Astrocyte (in vitro differentiated cells and primary cell): ENCODE measurements at regions not wholly inside any gene's neighbourhood (a gene's known extent, or its start where the extent isn't known, plus 50 kb on each side); places are given as distances from the start of the nearest gene placed in this dataset.

Source experiments
- DNase-seq: peaks from one replicate; pipeline ENCODE4 v3.0.0-alpha.2; 2010; ENCODE audit warnings: low read depth
- FAIRE-seq: peaks from 2 replicates; lab custom pipeline; 2011; peaks lifted over from hg19 to GRCh38; lab: Jason Lieb, UNC
- H2AFZ ChIP-seq: 2 replicates; pipeline ENCODE4 v1.6.0; 2012; ENCODE audit warnings: low read depth, low read length, inconsistent platforms
- H3K27ac ChIP-seq: 2 replicates; pipeline ENCODE4 v1.5.1; 2011; ENCODE audit warnings: low read depth, low read length, inconsistent platforms
- H3K27me3 ChIP-seq: 2 replicates; pipeline ENCODE4 v1.6.0; 2011; ENCODE audit warnings: low read length, inconsistent platforms; ENCODE audit not compliant: insufficient read depth
- H3K36me3 ChIP-seq: 2 replicates; pipeline ENCODE4 v1.5.1; 2011; ENCODE audit warnings: low read length, inconsistent platforms; ENCODE audit not compliant: insufficient read depth
- H3K4me1 ChIP-seq: 2 replicates; pipeline ENCODE4 v1.5.1; 2011; ENCODE audit warnings: low read length, inconsistent platforms; ENCODE audit not compliant: insufficient read depth
- H3K4me2 ChIP-seq: 2 replicates; pipeline ENCODE4 v1.6.0; 2012; ENCODE audit warnings: low read length, inconsistent platforms
- H3K4me3 ChIP-seq: 2 replicates; pipeline ENCODE4 v1.5.1; 2011; ENCODE audit warnings: low read depth, mild to moderate bottlenecking, low read length, inconsistent platforms; ENCODE audit not compliant: insufficient read depth
- H3K79me2 ChIP-seq: 2 replicates; pipeline ENCODE4 v1.6.0; 2012; ENCODE audit warnings: mild to moderate bottlenecking, low read length, inconsistent platforms; ENCODE audit not compliant: insufficient read depth
- H3K9ac ChIP-seq: 2 replicates; pipeline ENCODE4 v1.6.0; 2012; ENCODE audit warnings: mild to moderate bottlenecking, low read length, inconsistent platforms
- H3K9me3 ChIP-seq: 2 replicates; pipeline ENCODE4 v1.5.1; 2012; ENCODE audit warnings: low read depth, mild to moderate bottlenecking, low read length, inconsistent platforms; ENCODE audit not compliant: insufficient read depth
- H4K20me1 ChIP-seq: 2 replicates; pipeline ENCODE4 v1.6.0; 2012; ENCODE audit warnings: low read length, inconsistent platforms; ENCODE audit not compliant: insufficient read depth
- H3K27ac Mint-ChIP-seq: one replicate; pipeline ENCODE4 v1.8.0; 2021; ENCODE audit warnings: mild to moderate bottlenecking, mixed read lengths; ENCODE audit not compliant: unreplicated experiment
- H3K27me3 Mint-ChIP-seq: one replicate; pipeline ENCODE4 v1.8.0; 2021; ENCODE audit warnings: low read depth, mixed read lengths; ENCODE audit not compliant: unreplicated experiment
- H3K36me3 Mint-ChIP-seq: one replicate; pipeline ENCODE4 v1.8.0; 2021; ENCODE audit warnings: low read depth, mixed read lengths; ENCODE audit not compliant: unreplicated experiment
- H3K4me1 Mint-ChIP-seq: one replicate; pipeline ENCODE4 v1.8.0; 2021; ENCODE audit warnings: low read depth, mixed read lengths; ENCODE audit not compliant: unreplicated experiment
- H3K4me3 Mint-ChIP-seq: one replicate; pipeline ENCODE4 v1.8.0; 2021; ENCODE audit warnings: mild to moderate bottlenecking, moderate library complexity, mixed read lengths; ENCODE audit not compliant: unreplicated experiment
- H3K9me3 Mint-ChIP-seq: one replicate; pipeline ENCODE4 v1.8.0; 2021; ENCODE audit warnings: mild to moderate bottlenecking, mixed read lengths; ENCODE audit not compliant: unreplicated experiment
- CTCF ChIP-seq: IDR thresholded peaks from 2 replicates; pipeline ENCODE4 v1.5.1; 2011; ENCODE audit warnings: low read depth, mild to moderate bottlenecking, inconsistent platforms, low read length, moderate library complexity; ENCODE audit not compliant: insufficient read depth
- EZH2 ChIP-seq: IDR thresholded peaks from 2 replicates; pipeline ENCODE4 v1.6.1; 2012; ENCODE audit warnings: mild to moderate bottlenecking, low read length, inconsistent platforms; ENCODE audit not compliant: insufficient read depth

GRCh38 chr15:58352026-58352929 is 79.5 kb upstream of the LIPC start:
- peaks cover 6% of the 10 kb centered on the region for H3K27me3 ChIP-seq
- no peak for FAIRE-seq
- no peaks in the 10 kb centered on the region for H3K36me3 ChIP-seq
- Mint-ChIP-seq H3K36me3 (no peaks in the 10 kb centered on the region), H3K4me3 (no peak overlapping the region), H3K4me1 (peaks cover 4% of the 10 kb centered on the region), H3K9me3 (no peaks in the 10 kb centered on the region), H3K27ac (no peak overlapping the region), H3K27me3 (peaks cover 16% of the 10 kb centered on the region)
- no peaks in the 10 kb centered on the region for H3K79me2 ChIP-seq
- DNase-seq = no peak
- no peaks in the 10 kb centered on the region for H3K4me1 ChIP-seq
- no peaks in the 10 kb centered on the region for H4K20me1 ChIP-seq
- H3K9me3 ChIP-seq = no peaks in the 10 kb centered on the region
- no peak overlapping the region for H2AFZ ChIP-seq
- no peak overlapping the region for H3K4me2 ChIP-seq
- no peak overlapping the region for H3K27ac ChIP-seq
- no peak overlapping the region for H3K9ac ChIP-seq
- TF ChIP-seq EZH2 (no peak), CTCF (no peak)
- H3K4me3 ChIP-seq = no peak overlapping the region

- no peak overlapping the region for H3K4me3 ChIP-seq
- FAIRE-seq (no peak), DNase-seq (no peak)
- no peak overlapping the region for H2AFZ ChIP-seq
- Mint-ChIP-seq H3K4me3 (no peak overlapping the region), H3K27ac (no peak overlapping the region), H3K4me1 (peaks cover 9% of the 10 kb centered on the region), H3K9me3 (no peaks in the 10 kb centered on the region), H3K36me3 (no peaks in the 10 kb centered on the region), H3K27me3 (peaks cover 19% of the 10 kb centered on the region)
- H3K36me3 ChIP-seq = no peaks in the 10 kb centered on the region
- H3K9me3 ChIP-seq = no peaks in the 10 kb centered on the region
- H3K4me2 ChIP-seq = no peak overlapping the region
- no peak overlapping the region for H3K27ac ChIP-seq
- no peaks in the 10 kb centered on the region for H3K79me2 ChIP-seq
- no peak for TF ChIP-seq EZH2
- TF ChIP-seq CTCF = no peak
- no peaks in the 10 kb centered on the region for H4K20me1 ChIP-seq
- H3K9ac ChIP-seq = no peak overlapping the region
- H3K27me3 ChIP-seq = peaks cover 11% of the 10 kb centered on the region
- no peaks in the 10 kb centered on the region for H3K4me1 ChIP-seq
Measured at GRCh38 chr15:58355382-58355971, 76.3 kb upstream of the LIPC start.

GRCh38 chr15:58355973-58356372 is 75.8 kb upstream of the LIPC start:
- H3K36me3 ChIP-seq = no peaks in the 10 kb centered on the region
- peaks cover 20% of the 10 kb centered on the region for H3K27me3 Mint-ChIP-seq
- no peak overlapping the region for H3K9ac ChIP-seq
- H3K27me3 ChIP-seq = peaks cover 11% of the 10 kb centered on the region
- no peak for FAIRE-seq
- H3K4me2 ChIP-seq = no peak overlapping the region
- H2AFZ ChIP-seq = no peak overlapping the region
- no peak overlapping the region for H3K4me3 ChIP-seq
- peaks cover 10% of the 10 kb centered on the region for H3K4me1 Mint-ChIP-seq
- no peaks in the 10 kb centered on the region for H3K36me3 Mint-ChIP-seq
- DNase-seq = no peak
- no peak overlapping the region for H3K4me3 Mint-ChIP-seq
- H3K79me2 ChIP-seq = no peaks in the 10 kb centered on the region
- H4K20me1 ChIP-seq = no peaks in the 10 kb centered on the region
- H3K9me3 ChIP-seq = no peaks in the 10 kb centered on the region
- H3K27ac ChIP-seq = no peak overlapping the region
- no peaks in the 10 kb centered on the region for H3K9me3 Mint-ChIP-seq
- H3K4me1 ChIP-seq = no peaks in the 10 kb centered on the region
- no peak overlapping the region for H3K27ac Mint-ChIP-seq
- TF ChIP-seq EZH2 = no peak
